Upper lobe of left lung (tissue), 6 donors: ENCODE measurements at regions not wholly inside any gene's neighbourhood (a gene's known extent, or its start where the extent isn't known, plus 50 kb on each side); places are given as distances from the start of the nearest gene placed in this dataset.

ENCODE experiments used
- ATAC-seq, 2 donors: fragments of 200-7000 bp; cut with Tn5 transposase; one replicate each; pipeline ENCODE4 v1.9.1; 2022; ENCODE audit warnings: mild to moderate bottlenecking in 2 of 2, moderate library complexity in 2 of 2; ENCODE audit not compliant: low FRiP score in 2 of 2
- DNase-seq, 2 donors: peaks; one replicate each; pipeline ENCODE4 v3.0.0-alpha.2; 2019 to 2020
- H3K27ac ChIP-seq, 4 donors: fragments of 200-600 bp; sonication (generic); one replicate each; pipeline ENCODE4 v1.5.1; 2016 to 2019
- H3K27me3 ChIP-seq, 4 donors: fragments of 200-600 bp; sonication (generic); one replicate each; pipeline ENCODE4 v1.5.1; 2017 to 2019
- H3K36me3 ChIP-seq, 4 donors: fragments of 200-600 bp; sonication (generic); one replicate each; pipeline ENCODE4 v1.5.1; 2016 to 2019
- H3K4me1 ChIP-seq, 4 donors: fragments of 200-600 bp; sonication (generic); one replicate each; pipeline ENCODE4 v1.5.1; 2018 to 2019
- H3K4me3 ChIP-seq, 4 donors: fragments of 200-600 bp; sonication (generic); one replicate each; pipeline ENCODE4 v1.5.1; 2017 to 2019; ENCODE audit warnings: mild to moderate bottlenecking in 2 of 4, moderate library complexity in 1 of 4
- H3K9me3 ChIP-seq, 4 donors: fragments of 200-600 bp; sonication (generic); one replicate each; pipeline ENCODE4 v1.5.1; 2018 to 2019
- CTCF ChIP-seq, 6 experiments: fragments of 450-650 bp in 4 of 6; fragments of 200-600 bp in 2 of 6; sonication (generic) in 2 of 6; IDR thresholded peaks; one replicate each; pipeline ENCODE4 v1.5.1; 2016 to 2019; ENCODE audit warnings: antibody characterized with exemption in 6 of 6
- EP300 ChIP-seq, 4 donors: sonication (generic); formaldehyde crosslinking; IDR thresholded peaks; one replicate each; pipeline ENCODE4 v1.5.1; 2017; ENCODE audit warnings: antibody characterized with exemption in 4 of 4, control low read depth in 2 of 4
- POLR2A ChIP-seq, 4 donors: fragments of 450-650 bp; IDR thresholded peaks; one replicate each; pipeline ENCODE4 v1.5.1; 2016 to 2017; ENCODE audit warnings: antibody characterized with exemption in 4 of 4, mild to moderate bottlenecking in 2 of 4
- POLR2AphosphoS5 ChIP-seq, 2 donors: sonication (generic); formaldehyde crosslinking; IDR thresholded peaks; one replicate each; pipeline ENCODE4 v1.5.1; 2017; ENCODE audit warnings: antibody characterized with exemption in 2 of 2
- WGBS, 2 donors: methylation state at CpG; one replicate each; pipeline ENCODE4 v1.1.5; 2017 to 2018; 5-methylcytosine and 5-hydroxymethylcytosine counted together
- donor health status: DM: no; HTN: no; CAD: no; lungs with moderate emphysema.
- donor health status: DM: no; HTN: yes; CAD: no; lungs with severe emphysema.

DNA sequence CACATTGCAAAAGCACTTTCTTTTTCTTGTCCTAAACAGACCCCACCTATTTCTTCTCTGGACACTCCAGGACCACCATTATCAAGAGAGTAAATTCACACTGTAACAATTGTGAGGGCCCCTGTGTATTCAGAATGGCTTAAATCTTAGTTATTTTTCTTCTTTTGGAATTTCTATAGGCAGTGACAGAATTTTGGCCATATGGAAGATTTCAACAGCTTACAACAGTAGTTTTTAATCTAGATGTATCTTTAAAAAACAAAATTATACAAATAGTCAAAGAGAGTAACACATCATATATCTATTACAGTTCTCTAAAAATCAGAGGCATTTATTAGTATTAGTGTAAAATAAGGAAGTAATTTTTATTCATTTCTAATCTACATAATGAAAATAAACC is 482.1 kb downstream of the LIG4 start:
- Histone ChIP-seq H3K27ac (no peak overlapping the region), H3K4me3 (no peak overlapping the region), H3K4me1 (no peaks in the 10 kb centered on the region), H3K36me3 (no peaks in the 10 kb centered on the region), H3K27me3 (no peaks in the 10 kb centered on the region), H3K9me3 (no peaks in the 10 kb centered on the region)
- no peak for TF ChIP-seq POLR2AphosphoS5 (IDR thresholded peaks at IDR 0.05)
- no peak for TF ChIP-seq EP300 (IDR thresholded peaks at IDR 0.05)
- TF ChIP-seq POLR2A (IDR thresholded peaks at IDR 0.05), result no peak
- TF ChIP-seq CTCF (IDR thresholded peaks at IDR 0.05), result no peak
- DNase-seq, result no peak
- no peak for ATAC-seq

DNA sequence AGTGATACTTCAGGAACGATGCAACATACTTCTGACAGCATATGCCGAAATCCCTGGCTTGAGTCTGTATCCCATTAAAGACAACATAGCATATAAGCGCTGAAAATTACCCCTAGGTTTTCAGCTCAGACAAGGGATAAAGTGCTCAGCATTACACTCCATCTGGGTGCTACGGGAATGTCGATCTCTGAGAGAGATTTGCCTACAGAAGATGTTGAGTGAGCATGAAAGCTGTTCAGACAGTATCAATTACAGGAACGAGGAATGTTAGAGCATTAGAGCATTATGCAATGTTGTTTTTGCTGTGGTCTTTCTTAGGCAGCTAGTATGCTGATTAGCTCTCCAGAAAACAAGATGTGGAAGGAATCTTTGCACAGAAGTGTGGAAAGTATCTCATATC is 484.5 kb downstream of the LIG4 start:
- no peak overlapping the region for H3K27ac ChIP-seq
- ATAC-seq (no peak), DNase-seq (no peak)
- H3K4me1 ChIP-seq, result no peaks in the 10 kb centered on the region
- TF ChIP-seq EP300 (IDR thresholded peaks at IDR 0.05) (no peak), POLR2AphosphoS5 (IDR thresholded peaks at IDR 0.05) (no peak), CTCF (IDR thresholded peaks at IDR 0.05) (no peak), POLR2A (IDR thresholded peaks at IDR 0.05) (no peak)
- 69 to 70% methylated on average over 6 of the region's 6 CpGs for WGBS, 2 donors
- no peak overlapping the region for H3K4me3 ChIP-seq
- no peaks in the 10 kb centered on the region for H3K36me3 ChIP-seq
- no peaks in the 10 kb centered on the region for H3K9me3 ChIP-seq
- no peaks in the 10 kb centered on the region for H3K27me3 ChIP-seq

- H3K9me3 ChIP-seq, result no peaks in the 10 kb centered on the region
- no peak overlapping the region for H3K4me3 ChIP-seq
- no peak for DNase-seq
- WGBS, 2 donors, result 49 to 54% methylated on average over 13 of the region's 13 CpGs
- ATAC-seq, result no peak
- H3K27ac ChIP-seq, result no peak overlapping the region
- H3K27me3 ChIP-seq, result no peaks in the 10 kb centered on the region
- H3K36me3 ChIP-seq, result no peaks in the 10 kb centered on the region
- H3K4me1 ChIP-seq, result no peaks in the 10 kb centered on the region
- no peak for TF ChIP-seq CTCF (IDR thresholded peaks at IDR 0.05)
- no peak for TF ChIP-seq POLR2A (IDR thresholded peaks at IDR 0.05)
- TF ChIP-seq POLR2AphosphoS5 (IDR thresholded peaks at IDR 0.05), result no peak
- no peak for TF ChIP-seq EP300 (IDR thresholded peaks at IDR 0.05)
Observed at GRCh38 chr13:107721125-107721869, 494.0 kb downstream of the LIG4 start.

DNA sequence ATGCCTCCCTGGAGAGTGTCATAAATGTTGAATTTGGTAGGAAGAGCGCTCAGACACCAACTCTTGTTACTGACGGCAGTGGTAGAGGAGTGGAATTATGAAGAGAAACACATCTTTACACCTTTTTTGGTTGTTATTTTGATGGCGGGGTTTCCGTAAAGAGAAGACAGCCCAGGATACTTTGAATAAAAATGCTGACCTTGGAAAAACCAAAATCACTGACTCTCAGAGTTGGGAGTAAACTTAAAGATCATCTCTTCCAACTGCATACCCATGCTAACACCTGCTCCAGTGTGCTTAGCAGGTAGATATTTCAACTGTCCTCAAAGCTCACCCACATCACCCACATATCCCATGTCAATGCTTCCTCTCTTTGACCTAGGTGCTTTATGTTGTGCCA is 498.6 kb downstream of the LIG4 start:
- no peaks in the 10 kb centered on the region for H3K9me3 ChIP-seq
- ATAC-seq (no peak), DNase-seq (no peak)
- no peak overlapping the region for H3K4me3 ChIP-seq
- H3K27me3 ChIP-seq, result no peaks in the 10 kb centered on the region
- 91% methylated on average over 4 of the region's 4 CpGs for WGBS, 2 donors
- H3K27ac ChIP-seq, result no peak overlapping the region
- no peak for TF ChIP-seq POLR2AphosphoS5 (IDR thresholded peaks at IDR 0.05)
- no peak for TF ChIP-seq CTCF (IDR thresholded peaks at IDR 0.05)
- TF ChIP-seq EP300 (IDR thresholded peaks at IDR 0.05), result no peak
- TF ChIP-seq POLR2A (IDR thresholded peaks at IDR 0.05), result no peak
- H3K4me1 ChIP-seq, result no peaks in the 10 kb centered on the region
- H3K36me3 ChIP-seq, result no peaks in the 10 kb centered on the region

DNA sequence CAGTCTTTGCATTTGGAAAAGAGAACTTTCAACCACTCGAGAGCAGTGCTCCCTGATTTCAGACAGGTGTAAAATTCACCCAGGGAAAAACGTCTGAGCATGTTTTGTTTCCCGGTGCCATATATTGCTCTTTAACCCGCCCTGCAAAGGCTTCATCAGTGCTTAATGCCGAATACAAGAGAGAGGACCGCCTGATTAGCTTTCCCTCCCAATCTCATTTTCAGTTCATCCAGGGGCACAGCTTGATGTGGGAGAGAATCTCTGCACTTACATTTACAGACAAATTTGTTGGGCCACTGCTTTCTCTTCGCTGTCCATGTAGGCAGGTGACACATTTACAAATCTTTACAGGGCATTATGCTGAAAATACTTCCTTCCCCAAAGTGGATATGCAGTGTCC is 499.1 kb downstream of the LIG4 start:
- 70 to 78% methylated on average over 7 of the region's 7 CpGs for WGBS, 2 donors

More for the DNA sequence above, 499.1 kb downstream of the LIG4 start:
- no peaks in the 10 kb centered on the region for H3K9me3 ChIP-seq
- no peak overlapping the region for H3K4me3 ChIP-seq
- H3K27me3 ChIP-seq, result no peaks in the 10 kb centered on the region
- no peak overlapping the region for H3K27ac ChIP-seq
- no peak for TF ChIP-seq EP300 (IDR thresholded peaks at IDR 0.05)
- TF ChIP-seq POLR2A (IDR thresholded peaks at IDR 0.05), result no peak
- no peak for TF ChIP-seq CTCF (IDR thresholded peaks at IDR 0.05)
- no peak for TF ChIP-seq POLR2AphosphoS5 (IDR thresholded peaks at IDR 0.05)
- DNase-seq (no peak), ATAC-seq (no peak)
- H3K4me1 ChIP-seq, result no peaks in the 10 kb centered on the region
- H3K36me3 ChIP-seq, result no peaks in the 10 kb centered on the region
